ENCODE measurements at regions not wholly inside any gene's neighbourhood (a gene's known extent, or its start where the extent isn't known, plus 50 kb on each side); places are given as distances from the start of the nearest gene placed in this dataset.

GRCh38 chr2:234745347-234745746, 206.5 kb upstream of the SH3BP4 start:
- no peak for TF ChIP-seq TCF12 (IDR thresholded peaks at IDR 0.05; ENCODE audit: low read depth)
- TF ChIP-seq EP300 (IDR thresholded peaks at IDR 0.05; ENCODE audit: borderline replicate concordance) = no peak
- no peak for TF ChIP-seq EGR1 (IDR thresholded peaks at IDR 0.05)
- no peak for TF ChIP-seq FOXM1 (IDR thresholded peaks at IDR 0.05; ENCODE audit: borderline replicate concordance, low read depth)
- no peak for TF ChIP-seq YY1 (IDR thresholded peaks at IDR 0.05; ENCODE audit: low read depth)
- TF ChIP-seq RAD21 (IDR thresholded peaks at IDR 0.05; ENCODE audit: low read depth) = peak; percentile 37; the same call in 1 of the 2 replicates
- no peak for TF ChIP-seq TAF1 (IDR thresholded peaks at IDR 0.05; ENCODE audit: low read depth)

GRCh38 chr2:234741976-234742375, 209.8 kb upstream of the SH3BP4 start:
- no peak for TF ChIP-seq TAF1 (IDR thresholded peaks at IDR 0.05; ENCODE audit: low read depth)
- TF ChIP-seq RAD21 (IDR thresholded peaks at IDR 0.05; ENCODE audit: low read depth) = no peak
- TF ChIP-seq MAX (IDR thresholded peaks at IDR 0.05) = no peak
- TF ChIP-seq EP300 (IDR thresholded peaks at IDR 0.05; ENCODE audit: borderline replicate concordance) = no peak
- no peak for TF ChIP-seq FOXM1 (IDR thresholded peaks at IDR 0.05; ENCODE audit: borderline replicate concordance, low read depth)
- no peak for TF ChIP-seq YY1 (IDR thresholded peaks at IDR 0.05; ENCODE audit: low read depth)
- TF ChIP-seq ZBTB7A (IDR thresholded peaks at IDR 0.05; ENCODE audit: low read depth) = no peak
- TF ChIP-seq REST (IDR thresholded peaks at IDR 0.05; ENCODE audit: low read depth) = no peak

GRCh38 chr2:234739061-234739460, 212.8 kb upstream of the SH3BP4 start:
- TF ChIP-seq TCF12 (IDR thresholded peaks at IDR 0.05; ENCODE audit: low read depth) (no peak), EP300 (IDR thresholded peaks at IDR 0.05; ENCODE audit: borderline replicate concordance) (no peak), REST (IDR thresholded peaks at IDR 0.05; ENCODE audit: low read depth) (no peak), USF1 (IDR thresholded peaks at IDR 0.05) (no peak), FOXM1 (IDR thresholded peaks at IDR 0.05; ENCODE audit: borderline replicate concordance, low read depth) (no peak), YY1 (IDR thresholded peaks at IDR 0.05; ENCODE audit: low read depth) (no peak), CREB1 (IDR thresholded peaks at IDR 0.05; ENCODE audit: low read depth) (no peak), EGR1 (IDR thresholded peaks at IDR 0.05) (no peak), TEAD4 (IDR thresholded peaks at IDR 0.05) (no peak), NFIC (IDR thresholded peaks at IDR 0.05) (no peak), TAF1 (IDR thresholded peaks at IDR 0.05; ENCODE audit: low read depth) (no peak), MAX (IDR thresholded peaks at IDR 0.05) (no peak), RAD21 (IDR thresholded peaks at IDR 0.05; ENCODE audit: low read depth) (no peak)

GRCh38 chr2:234735829-234736228, 216.0 kb upstream of the SH3BP4 start:
- no peak for TF ChIP-seq YY1 (IDR thresholded peaks at IDR 0.05; ENCODE audit: low read depth)
- no peak for TF ChIP-seq CEBPB (IDR thresholded peaks at IDR 0.05)
- TF ChIP-seq TAF1 (IDR thresholded peaks at IDR 0.05; ENCODE audit: low read depth) = no peak
- TF ChIP-seq TEAD4 (IDR thresholded peaks at IDR 0.05) = no peak
- TF ChIP-seq EGR1 (IDR thresholded peaks at IDR 0.05) = no peak
- no peak for TF ChIP-seq RAD21 (IDR thresholded peaks at IDR 0.05; ENCODE audit: low read depth)
- no peak for TF ChIP-seq USF1 (IDR thresholded peaks at IDR 0.05)
- TF ChIP-seq REST (IDR thresholded peaks at IDR 0.05; ENCODE audit: low read depth) = no peak
- no peak for TF ChIP-seq NFIC (IDR thresholded peaks at IDR 0.05)
- no peak for TF ChIP-seq ZBTB7A (IDR thresholded peaks at IDR 0.05; ENCODE audit: low read depth)
- no peak for TF ChIP-seq FOXM1 (IDR thresholded peaks at IDR 0.05; ENCODE audit: borderline replicate concordance, low read depth)
- no peak for TF ChIP-seq MAX (IDR thresholded peaks at IDR 0.05)
